Kidney (tissue), 13 donors: ENCODE measurements at regions not wholly inside any gene's neighbourhood (a gene's known extent, or its start where the extent isn't known, plus 50 kb on each side); places are given as distances from the start of the nearest gene placed in this dataset.

Source experiments
- DNase-seq, 5 donors: peaks; one replicate each; pipeline ENCODE4 v3.0.0-alpha.2; 2013 to 2020
- FAIRE-seq: peaks from 2 replicates; lab custom pipeline; 2012; peaks lifted over from hg19 to GRCh38; lab: Jason Lieb, UNC
- H3K27ac ChIP-seq, 2 donors: one replicate each; pipeline ENCODE4 v1.7.0; 2013; ENCODE audit warnings: low read depth in 2 of 2, low read length in 2 of 2, inconsistent platforms in 1 of 2
- H3K27me3 ChIP-seq: one replicate; pipeline ENCODE4 v1.7.1; 2013; ENCODE audit warnings: low read length, inconsistent platforms; ENCODE audit not compliant: control insufficient read depth, insufficient read depth
- H3K36me3 ChIP-seq, 3 donors: one replicate each; pipeline versions ENCODE4 v1.7.0 to v1.7.1; 2013; ENCODE audit warnings: low read length in 3 of 3, control low read depth in 1 of 3, inconsistent platforms in 1 of 3; ENCODE audit not compliant: insufficient read depth in 3 of 3, control insufficient read depth in 2 of 3
- H3K4me1 ChIP-seq, 3 donors: one replicate each; pipeline versions ENCODE4 v1.7.0 to v1.7.1; 2013; ENCODE audit warnings: low read length in 3 of 3, inconsistent platforms in 1 of 3, low read depth in 1 of 3; ENCODE audit not compliant: control insufficient read depth in 2 of 3, insufficient read depth in 2 of 3
- H3K4me3 ChIP-seq, 3 donors: one replicate each; pipeline versions ENCODE4 v1.7.0 to v1.8.1; 2013; ENCODE audit warnings: low read length in 3 of 3, control low read depth in 1 of 3, inconsistent platforms in 1 of 3
- H3K9ac ChIP-seq, 3 donors: one replicate each; pipeline versions ENCODE4 v1.7.0 to v1.7.1; 2013; ENCODE audit warnings: low read length in 3 of 3, control low read depth in 1 of 3, inconsistent platforms in 1 of 3
- H3K9me3 ChIP-seq, 3 donors: one replicate each; pipeline versions ENCODE4 v1.7.0 to v1.7.1; 2013; ENCODE audit warnings: low read length in 3 of 3, control low read depth in 1 of 3, inconsistent platforms in 1 of 3; ENCODE audit not compliant: control insufficient read depth in 2 of 3, insufficient read depth in 1 of 3
- intact Hi-C: fragments of 100-400 bp; cut with DNase I; formaldehyde crosslinking; loops from one replicate; pipeline ENCODE4 v1.11.1; 2022
- TF ChIP-seq, protein P1 (sequence below): IDR thresholded peaks from 3 replicates; pipeline ENCODE4 v1.5.1; 2012; ENCODE audit warnings: mild to moderate bottlenecking, moderate library complexity, borderline replicate concordance; ENCODE audit not compliant: insufficient read depth; ENCODE audit errors: extremely low read depth
- donor health status: control.
- donor health status: control.
- donor health status: control.
- donor health status: control.
- donor health status: control.
- donor health status: DM: yes; HTN: yes; CAD: no.
- donor health status: Normal renal cell carcinoma (clear cell type).

DNA sequence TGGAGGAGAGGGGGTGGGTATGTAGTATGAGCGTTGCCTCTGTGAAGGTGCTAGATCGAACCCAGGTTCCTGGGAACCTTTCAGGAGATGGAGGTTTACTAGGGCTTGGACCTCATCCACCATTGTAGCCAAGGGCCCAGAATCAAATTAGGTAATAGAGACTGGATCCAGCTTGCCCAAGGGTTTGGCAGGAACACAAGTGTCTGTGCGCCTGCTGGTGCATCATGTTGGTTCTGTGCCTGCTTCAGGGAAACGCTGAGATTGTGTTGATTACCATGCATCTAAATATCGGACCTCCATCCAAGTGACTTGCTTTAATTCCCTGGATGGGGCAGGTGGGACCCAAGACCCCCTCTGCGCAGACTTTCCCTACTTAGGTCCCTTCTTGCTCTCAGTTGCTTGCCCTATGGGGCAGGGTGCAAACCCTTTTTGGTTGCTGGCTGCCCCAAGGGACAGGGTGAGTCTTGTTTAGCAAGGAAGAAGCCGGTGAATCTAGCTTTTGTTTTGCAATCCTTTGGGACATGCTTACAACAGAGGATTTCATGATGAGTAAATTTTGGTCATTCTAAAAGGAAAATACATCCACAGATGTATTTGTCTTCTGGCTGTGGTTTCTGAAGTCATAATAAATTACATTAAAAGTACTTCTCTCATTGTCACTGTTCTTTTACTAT, 189.8 kb upstream of the PRICKLE1 start:
- H3K4me3 ChIP-seq, result no peak overlapping the region
- H3K27me3 ChIP-seq, result no peaks in the 10 kb centered on the region
- no peak overlapping the region for H3K9ac ChIP-seq
- TF ChIP-seq, protein P1, sequence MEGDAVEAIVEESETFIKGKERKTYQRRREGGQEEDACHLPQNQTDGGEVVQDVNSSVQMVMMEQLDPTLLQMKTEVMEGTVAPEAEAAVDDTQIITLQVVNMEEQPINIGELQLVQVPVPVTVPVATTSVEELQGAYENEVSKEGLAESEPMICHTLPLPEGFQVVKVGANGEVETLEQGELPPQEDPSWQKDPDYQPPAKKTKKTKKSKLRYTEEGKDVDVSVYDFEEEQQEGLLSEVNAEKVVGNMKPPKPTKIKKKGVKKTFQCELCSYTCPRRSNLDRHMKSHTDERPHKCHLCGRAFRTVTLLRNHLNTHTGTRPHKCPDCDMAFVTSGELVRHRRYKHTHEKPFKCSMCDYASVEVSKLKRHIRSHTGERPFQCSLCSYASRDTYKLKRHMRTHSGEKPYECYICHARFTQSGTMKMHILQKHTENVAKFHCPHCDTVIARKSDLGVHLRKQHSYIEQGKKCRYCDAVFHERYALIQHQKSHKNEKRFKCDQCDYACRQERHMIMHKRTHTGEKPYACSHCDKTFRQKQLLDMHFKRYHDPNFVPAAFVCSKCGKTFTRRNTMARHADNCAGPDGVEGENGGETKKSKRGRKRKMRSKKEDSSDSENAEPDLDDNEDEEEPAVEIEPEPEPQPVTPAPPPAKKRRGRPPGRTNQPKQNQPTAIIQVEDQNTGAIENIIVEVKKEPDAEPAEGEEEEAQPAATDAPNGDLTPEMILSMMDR, result no peak
- H3K9me3 ChIP-seq, result no peaks in the 10 kb centered on the region
- intact Hi-C loops, result no loop called here
- H3K27ac ChIP-seq, result no peak overlapping the region
- H3K36me3 ChIP-seq, result no peaks in the 10 kb centered on the region
- DNase-seq (no peak), FAIRE-seq (no peak)
- H3K4me1 ChIP-seq, result no peaks in the 10 kb centered on the region

- intact Hi-C loops, result no loop called here
- Histone ChIP-seq H3K27me3 (no peaks in the 10 kb centered on the region), H3K9me3 (peaks cover 0 to 5% (median 0%) of the 10 kb centered on the region in 3 donors), H3K4me3 (no peak overlapping the region), H3K9ac (no peak overlapping the region), H3K36me3 (no peaks in the 10 kb centered on the region), H3K4me1 (no peaks in the 10 kb centered on the region), H3K27ac (no peak overlapping the region)
- FAIRE-seq (no peak), DNase-seq (no peak)
- TF ChIP-seq, protein P1, result no peak
Measured at GRCh38 chr12:42776396-42776795, 186.8 kb upstream of the PRICKLE1 start.

- H3K27me3 ChIP-seq, result no peaks in the 10 kb centered on the region
- TF ChIP-seq, protein P1, result no peak
- no peak for DNase-seq
- H3K36me3 ChIP-seq, result no peaks in the 10 kb centered on the region
- intact Hi-C loops, result no loop called here
- H3K9me3 ChIP-seq, result peaks cover 0 to 5% (median 0%) of the 10 kb centered on the region in 3 donors
- H3K4me3 ChIP-seq, result no peak overlapping the region
- H3K9ac ChIP-seq, result no peak overlapping the region
- H3K4me1 ChIP-seq, result no peaks in the 10 kb centered on the region
- no peak overlapping the region for H3K27ac ChIP-seq
- FAIRE-seq, result no peak
Measured at GRCh38 chr12:42774238-42774637, 184.7 kb upstream of the PRICKLE1 start.
